LNCaP clone FGC (cell line): ENCODE measurements at regions not wholly inside any gene's neighbourhood (a gene's known extent, or its start where the extent isn't known, plus 50 kb on each side); places are given as distances from the start of the nearest gene placed in this dataset.

Experiments used
- DNase-seq: peaks from one replicate; pipeline ENCODE4 v3.0.0-alpha.2; 2011; ENCODE audit warnings: low read depth
- H3K4me3 ChIP-seq: 2 replicates; pipeline ENCODE4 v1.5.1; 2011; ENCODE audit warnings: mild to moderate bottlenecking, low read depth, low read length, control low read depth
- TF ChIP-seq, protein P1 (sequence below): IDR thresholded peaks from 2 replicates; pipeline ENCODE4 v1.5.1; 2012; ENCODE audit warnings: mild to moderate bottlenecking; ENCODE audit not compliant: control insufficient read depth, insufficient read depth; ENCODE audit errors: extremely low read depth

DNA sequence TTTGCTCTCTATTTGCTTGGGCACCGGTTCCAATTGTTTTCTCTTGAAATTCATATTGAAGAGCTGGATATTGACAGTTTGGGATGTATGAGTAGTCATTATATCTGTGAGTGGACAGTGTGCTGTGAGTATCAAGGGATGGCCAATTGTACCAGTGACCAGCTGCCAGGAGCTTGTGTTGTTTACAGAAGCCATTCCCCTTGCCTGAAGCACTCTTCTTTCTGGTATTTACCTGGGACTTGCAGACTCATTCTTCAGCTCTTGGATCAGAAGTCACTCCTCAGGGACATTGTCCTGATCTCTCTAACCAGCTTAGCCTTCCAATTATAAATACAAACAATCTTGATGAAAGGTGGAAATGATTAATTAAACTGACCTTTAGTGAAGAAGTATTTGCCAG lies 438.3 kb upstream of the LRATD1 start:
- no peak for DNase-seq
- no peak overlapping the region for H3K4me3 ChIP-seq
- TF ChIP-seq, protein P1, sequence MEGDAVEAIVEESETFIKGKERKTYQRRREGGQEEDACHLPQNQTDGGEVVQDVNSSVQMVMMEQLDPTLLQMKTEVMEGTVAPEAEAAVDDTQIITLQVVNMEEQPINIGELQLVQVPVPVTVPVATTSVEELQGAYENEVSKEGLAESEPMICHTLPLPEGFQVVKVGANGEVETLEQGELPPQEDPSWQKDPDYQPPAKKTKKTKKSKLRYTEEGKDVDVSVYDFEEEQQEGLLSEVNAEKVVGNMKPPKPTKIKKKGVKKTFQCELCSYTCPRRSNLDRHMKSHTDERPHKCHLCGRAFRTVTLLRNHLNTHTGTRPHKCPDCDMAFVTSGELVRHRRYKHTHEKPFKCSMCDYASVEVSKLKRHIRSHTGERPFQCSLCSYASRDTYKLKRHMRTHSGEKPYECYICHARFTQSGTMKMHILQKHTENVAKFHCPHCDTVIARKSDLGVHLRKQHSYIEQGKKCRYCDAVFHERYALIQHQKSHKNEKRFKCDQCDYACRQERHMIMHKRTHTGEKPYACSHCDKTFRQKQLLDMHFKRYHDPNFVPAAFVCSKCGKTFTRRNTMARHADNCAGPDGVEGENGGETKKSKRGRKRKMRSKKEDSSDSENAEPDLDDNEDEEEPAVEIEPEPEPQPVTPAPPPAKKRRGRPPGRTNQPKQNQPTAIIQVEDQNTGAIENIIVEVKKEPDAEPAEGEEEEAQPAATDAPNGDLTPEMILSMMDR = no peak

DNA sequence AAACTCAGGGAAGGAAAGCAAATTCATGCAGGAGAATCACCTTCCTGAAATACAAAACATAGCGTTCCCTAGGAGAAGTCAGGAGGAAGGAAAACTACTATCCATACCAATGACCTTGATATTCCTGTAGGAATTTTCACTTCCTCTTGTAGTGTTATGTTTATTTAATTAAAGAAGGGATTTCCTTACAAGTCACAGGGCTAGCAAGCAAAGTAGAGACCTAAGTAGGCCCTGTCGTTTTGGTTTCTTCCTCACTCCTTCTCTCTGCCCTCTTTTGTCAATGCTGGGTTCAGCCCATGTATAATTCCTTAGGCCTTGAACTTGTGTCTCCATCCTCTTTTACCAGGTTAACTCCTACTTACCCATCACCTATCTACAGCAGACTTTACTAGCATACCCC lies 435.2 kb upstream of the LRATD1 start:
- TF ChIP-seq, protein P1 = no peak
- H3K4me3 ChIP-seq = no peak overlapping the region
- DNase-seq = no peak

DNA sequence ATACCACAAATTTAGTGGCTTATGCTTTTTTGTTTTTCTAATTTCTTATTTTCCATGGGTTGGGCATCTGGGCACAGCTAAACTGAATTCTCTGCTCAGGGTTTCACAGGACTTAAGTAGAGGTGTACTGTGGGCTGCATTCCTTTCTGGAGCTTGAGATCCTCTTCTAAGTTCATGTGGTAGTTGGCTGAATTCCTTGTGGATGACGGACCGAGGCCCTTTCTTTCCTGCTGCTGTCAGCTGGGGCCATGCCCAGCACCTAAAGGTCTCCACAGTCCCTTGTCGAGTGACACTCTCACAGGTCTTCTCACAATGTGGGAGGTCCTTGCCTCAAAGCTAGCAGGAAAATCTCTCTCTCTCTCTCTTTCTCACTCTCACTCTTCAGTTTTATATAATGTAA lies 433.5 kb upstream of the LRATD1 start:
- H3K4me3 ChIP-seq = no peak overlapping the region
- TF ChIP-seq, protein P1 = no peak
- no peak for DNase-seq

DNA sequence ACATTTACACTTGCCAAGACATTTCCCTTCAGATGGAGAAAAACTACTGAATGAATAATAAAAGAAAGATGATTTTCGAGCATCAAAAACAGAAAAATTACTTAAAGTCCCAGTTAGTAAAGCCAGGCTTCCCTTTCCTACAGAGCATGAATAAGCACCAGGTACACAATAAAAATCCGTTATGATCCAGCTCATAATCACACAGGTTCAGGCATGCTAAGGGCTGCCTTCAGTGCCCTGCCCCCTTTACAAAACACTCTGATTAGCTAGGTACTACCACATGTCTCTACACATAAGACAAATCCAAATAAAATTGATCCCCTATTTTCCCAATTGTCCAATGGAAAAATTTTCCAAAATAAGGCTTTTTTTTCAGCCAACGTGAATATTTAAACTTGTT lies 413.2 kb upstream of the LRATD1 start:
- H3K4me3 ChIP-seq = no peak overlapping the region
- TF ChIP-seq, protein P1 = no peak
- no peak for DNase-seq

DNA sequence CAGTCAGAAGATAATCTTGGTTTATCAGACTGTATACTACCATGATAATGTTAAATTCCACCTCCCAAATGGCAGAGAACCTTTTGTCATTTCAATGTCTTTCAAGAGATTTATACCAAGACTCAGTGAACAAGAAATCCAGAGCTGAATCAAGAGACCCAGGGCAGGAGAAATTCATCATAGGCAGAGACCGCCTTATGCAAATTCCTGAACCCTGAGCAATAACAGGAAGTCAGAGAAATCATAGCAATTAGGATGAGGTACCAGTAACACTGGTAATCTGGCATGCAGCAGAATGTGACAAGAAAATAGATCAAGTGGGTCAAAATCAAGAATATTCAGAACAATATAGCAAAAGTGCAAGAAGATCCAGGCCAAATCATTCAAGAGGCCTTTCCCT lies 412.4 kb upstream of the LRATD1 start:
- H3K4me3 ChIP-seq = no peak overlapping the region
- TF ChIP-seq, protein P1 = no peak
- no peak for DNase-seq

DNA sequence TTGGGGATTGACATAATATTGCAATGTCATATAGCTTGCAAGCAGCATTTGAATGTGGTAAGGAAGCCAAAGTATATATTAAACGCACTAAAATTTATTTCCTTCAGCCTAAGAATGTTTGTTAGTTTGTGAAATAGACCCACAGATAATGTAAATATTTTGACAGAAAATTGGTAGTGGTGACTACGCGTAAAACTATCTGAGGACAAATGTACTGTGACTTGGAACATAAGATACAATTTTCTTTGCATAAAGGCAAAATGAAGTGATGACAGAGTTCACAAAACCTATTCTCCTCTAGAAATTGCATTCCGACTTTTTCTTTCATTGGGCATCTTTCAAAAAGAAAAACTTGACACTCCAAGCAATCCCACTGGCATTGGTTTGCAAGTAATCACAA lies 411.1 kb upstream of the LRATD1 start:
- no peak for DNase-seq
- TF ChIP-seq, protein P1 = no peak
- H3K4me3 ChIP-seq = no peak overlapping the region

DNA sequence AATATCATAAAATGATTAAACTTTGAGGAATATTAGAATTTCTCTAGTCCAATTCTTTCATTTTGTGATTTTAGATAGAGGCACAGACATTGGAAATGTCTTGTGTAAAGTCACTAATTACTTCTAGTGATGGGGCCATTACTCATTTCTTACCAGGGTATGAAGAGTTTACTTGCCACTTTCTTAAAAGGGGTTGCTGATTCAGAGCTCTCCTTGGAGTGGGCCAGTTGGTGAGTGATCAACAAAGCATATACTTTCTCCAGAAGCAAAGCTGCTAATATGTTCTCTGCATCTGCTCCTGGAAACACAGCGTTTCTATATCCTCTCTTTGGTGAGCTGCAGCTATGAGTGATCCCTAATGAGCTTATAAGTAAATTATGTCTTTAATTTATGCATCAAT lies 408.9 kb upstream of the LRATD1 start:
- TF ChIP-seq, protein P1 = no peak
- H3K4me3 ChIP-seq = no peak overlapping the region
- DNase-seq = no peak
